ENCODE measurements at regions not wholly inside any gene's neighbourhood (a gene's known extent, or its start where the extent isn't known, plus 50 kb on each side); places are given as distances from the start of the nearest gene placed in this dataset.
"Not testable (repeated sequence)": the region's sequence is repeated elsewhere in the genome, so short reads cannot be mapped to it uniquely, and the experiment has no call there.

DNA sequence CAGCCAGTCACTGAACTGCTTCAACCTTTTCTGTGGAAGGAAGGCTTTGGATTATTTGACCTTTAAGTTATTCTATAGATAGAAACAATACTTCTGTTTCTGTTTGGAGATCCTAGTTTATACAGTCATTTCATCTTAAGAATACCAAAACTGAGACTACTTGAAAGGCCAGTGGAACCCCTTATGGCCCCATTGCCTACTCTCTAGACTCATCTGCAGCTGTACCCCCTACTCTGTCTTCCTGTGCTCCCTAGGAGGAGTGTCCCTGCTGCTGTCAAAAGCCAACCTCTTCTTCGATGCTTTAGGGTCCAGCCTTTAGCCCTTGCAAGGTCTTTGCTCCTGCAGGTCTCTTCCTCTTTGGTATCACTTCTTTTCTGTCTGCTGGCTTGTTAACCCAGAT lies 169.6 kb downstream of the EDEM1 start:
- no peak for DNase-seq (ENCODE audit: low spot score)

DNA sequence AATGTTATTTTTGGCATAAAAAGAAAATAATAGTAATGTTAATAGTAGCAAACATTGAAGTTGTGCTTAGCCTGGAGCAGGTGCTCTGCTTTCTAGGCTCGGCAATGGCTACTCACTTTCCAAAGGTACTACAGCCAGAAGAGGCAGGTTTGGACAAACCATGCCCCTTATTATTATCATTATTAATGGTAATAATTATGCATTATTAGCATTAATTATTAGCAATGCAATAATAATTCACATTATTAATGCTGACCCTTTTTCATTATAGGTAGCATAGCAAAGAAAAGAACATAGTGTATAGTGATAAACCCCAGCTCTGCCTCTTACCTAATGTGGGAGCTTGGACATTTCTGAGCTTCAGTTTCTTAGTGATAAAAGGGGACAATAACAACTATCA lies 171.4 kb downstream of the EDEM1 start:
- DNase-seq (ENCODE audit: low spot score), result no peak

DNA sequence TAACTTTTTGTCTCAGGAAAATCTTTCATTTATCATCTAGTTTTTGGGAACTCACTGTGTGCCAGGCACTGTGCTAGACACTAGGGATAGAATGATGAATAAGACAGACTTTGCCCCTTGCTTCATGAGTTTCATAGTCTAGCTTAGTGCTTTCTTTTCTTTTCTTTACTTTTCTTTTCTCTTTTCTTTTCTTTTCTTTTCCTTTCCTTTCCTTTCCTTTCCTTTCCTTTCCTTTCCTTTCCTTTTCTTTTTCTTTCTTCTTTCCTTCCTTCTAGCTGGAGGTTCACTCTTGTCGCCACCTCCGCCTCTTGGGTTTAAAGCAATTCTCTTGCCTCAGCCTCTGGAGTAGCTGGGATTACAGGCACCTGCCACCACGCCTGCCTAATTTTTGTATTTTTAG lies 172.9 kb downstream of the EDEM1 start:
- no peak for DNase-seq (ENCODE audit: low spot score)

DNA sequence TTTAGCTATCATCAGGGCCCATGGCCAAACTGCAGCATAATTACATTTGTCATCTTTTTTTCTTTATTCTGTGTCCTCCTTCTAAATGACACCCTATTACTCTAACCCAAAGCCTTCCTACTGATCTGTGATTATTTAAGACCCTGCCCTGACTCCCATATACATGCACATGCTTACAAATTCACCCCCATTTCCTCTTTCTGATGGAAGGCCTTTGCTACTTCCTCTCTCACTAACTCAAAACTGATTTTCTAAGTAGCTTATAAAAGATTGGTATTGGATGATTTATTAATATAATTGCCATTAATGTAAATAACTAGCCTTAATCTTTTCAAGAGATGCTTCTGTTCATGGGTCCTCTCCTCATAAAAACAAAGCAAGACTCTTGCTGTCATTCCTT lies 179.2 kb downstream of the EDEM1 start:
- no peak for DNase-seq (ENCODE audit: low spot score)

- not testable (repeated sequence) for DNase-seq (ENCODE audit: low spot score)
These were observed 184.0 kb downstream of the EDEM1 start for GRCh38 chr3:5371555-5371954.

GRCh38 chr3:5376761-5377160 lies 189.3 kb downstream of the EDEM1 start:
- DNase-seq (ENCODE audit: low spot score), result no peak

DNA sequence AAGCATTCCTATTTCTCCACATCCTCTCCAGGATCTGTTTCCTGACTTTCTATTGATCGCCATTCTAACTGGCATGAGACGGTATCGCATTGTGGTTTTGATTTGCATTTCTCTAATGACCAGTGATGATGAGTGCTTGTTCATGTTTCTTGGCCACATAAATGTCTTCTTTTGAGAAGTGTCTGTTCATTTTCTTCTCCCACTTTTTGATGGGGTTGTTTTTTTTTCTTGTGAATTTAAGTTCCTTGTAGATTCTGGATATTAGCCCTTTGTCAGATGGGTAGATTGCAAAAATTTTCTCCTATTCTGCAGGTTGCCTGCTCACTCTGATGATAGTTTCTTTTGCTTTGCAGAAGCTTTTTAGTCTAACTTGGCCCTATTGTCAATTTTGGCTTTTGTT lies 191.8 kb downstream of the EDEM1 start:
- DNase-seq (ENCODE audit: low spot score), result not testable (repeated sequence)

DNA sequence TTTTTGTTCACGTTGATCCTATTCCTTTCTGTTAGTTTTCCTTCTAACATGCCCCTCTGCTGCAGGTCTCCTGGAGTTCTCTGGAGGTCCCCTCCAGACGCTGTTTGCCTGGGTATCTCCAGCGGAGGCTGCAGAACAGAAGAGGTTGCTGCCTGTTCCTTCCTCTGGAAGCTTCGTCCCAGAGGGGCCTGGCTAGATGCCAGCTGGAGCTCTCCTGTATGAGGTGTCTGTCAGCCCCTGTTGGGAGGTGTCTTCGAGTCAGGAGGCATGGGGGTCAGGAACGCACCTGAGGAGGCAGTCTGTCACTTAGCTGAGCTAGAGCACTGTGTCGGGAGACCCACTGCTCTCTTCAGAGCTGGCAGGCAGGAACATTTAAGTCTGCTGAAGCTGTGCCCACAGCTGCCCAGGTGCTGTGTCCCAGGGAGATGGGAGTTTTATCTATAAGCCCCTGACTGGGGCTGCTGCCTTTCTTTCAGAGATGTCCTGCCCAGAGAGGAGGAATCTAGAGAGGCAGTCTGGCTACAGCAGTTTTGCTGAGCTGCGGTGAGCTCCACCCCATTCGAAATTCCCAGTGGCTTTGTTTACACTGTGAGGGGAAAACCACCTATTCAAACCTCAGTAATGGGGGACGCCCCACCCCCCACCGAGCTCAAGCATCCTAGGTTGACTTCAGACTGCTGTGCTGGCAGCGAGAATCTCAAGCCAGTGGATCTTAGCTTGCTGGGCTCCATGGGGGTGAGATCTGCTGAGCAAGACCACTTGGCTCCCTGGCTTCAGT lies 196.2 kb downstream of the EDEM1 start:
- DNase-seq (ENCODE audit: low spot score), result not testable (repeated sequence)

- DNase-seq (ENCODE audit: low spot score), result no peak
These were observed 197.2 kb downstream of the EDEM1 start for GRCh38 chr3:5384557-5385236.

GRCh38 chr3:5388091-5388490 lies 200.6 kb downstream of the EDEM1 start:
- no peak for DNase-seq (ENCODE audit: low spot score)

DNA sequence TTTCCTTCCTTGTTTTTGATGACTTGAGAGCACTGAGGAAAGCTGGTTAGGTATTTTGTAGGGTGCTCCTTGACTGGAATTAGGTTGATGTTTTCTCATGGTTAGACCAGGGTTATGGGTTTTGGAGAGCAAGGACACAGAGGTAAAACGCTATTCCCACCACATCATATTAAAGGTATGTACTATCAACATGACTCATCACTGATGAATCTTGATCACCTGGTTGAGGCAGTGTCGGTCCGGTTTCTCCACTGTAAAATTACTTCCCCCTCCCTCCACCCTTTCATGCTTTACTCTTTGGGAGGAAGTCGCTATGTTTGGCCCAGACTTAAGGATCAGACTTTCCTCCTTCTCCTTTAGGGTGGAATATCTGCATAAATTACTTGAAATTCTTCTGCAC lies 201.6 kb downstream of the EDEM1 start:
- no peak for DNase-seq (ENCODE audit: low spot score)

DNA sequence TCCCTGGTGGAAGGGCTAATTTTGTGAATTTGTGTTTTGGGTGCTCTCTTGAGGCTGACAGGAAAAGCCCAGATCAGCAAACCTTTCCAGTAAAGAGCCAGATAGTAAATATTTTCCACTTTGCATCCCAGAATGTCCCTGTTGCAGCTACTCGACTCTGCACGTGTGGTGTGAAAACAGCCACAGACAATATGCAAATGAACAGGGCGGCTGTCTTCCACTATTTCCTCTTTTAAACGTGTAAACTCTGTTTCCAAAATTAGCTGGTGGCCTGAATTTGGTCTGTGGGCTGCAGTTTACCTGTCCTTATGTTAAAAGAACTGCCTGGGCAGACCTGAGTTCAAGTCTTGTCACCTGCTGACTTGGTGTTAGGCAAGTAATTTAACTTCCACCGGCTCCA lies 202.7 kb downstream of the EDEM1 start:
- DNase-seq (ENCODE audit: low spot score), result no peak

DNA sequence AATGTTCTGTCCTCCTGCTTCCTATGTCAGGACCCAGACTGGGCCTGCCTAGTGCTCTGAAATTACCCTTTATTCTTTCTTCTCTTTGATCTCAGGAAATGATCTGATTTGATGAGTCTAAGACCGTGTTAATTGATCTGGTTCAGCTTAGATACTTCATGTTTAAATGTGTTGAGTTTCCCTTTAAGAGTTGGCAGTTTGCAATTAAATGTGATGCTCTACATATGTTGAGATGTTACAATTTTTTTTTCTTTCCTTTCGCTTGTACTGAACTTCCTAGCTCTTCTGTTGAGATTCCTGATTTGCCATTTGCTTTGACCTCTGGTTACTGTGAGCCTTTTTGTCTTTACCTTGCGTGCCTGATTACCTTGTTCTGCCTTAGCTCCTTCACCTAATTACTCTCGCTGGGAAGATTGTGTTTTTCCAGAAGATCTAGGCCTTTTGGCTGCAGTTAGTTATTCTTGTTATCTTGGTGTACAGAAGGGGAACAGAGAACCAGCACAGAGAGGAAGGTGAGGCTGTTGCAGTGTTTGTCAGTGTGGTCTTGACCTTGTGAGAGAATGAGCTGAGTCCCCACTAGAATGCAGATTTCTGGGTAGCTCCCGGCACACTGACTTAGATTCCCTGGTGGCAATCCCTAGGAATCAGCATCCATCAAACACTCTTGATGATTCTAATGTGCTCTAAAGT lies 203.6 kb downstream of the EDEM1 start:
- no peak for DNase-seq (ENCODE audit: low spot score)

DNA sequence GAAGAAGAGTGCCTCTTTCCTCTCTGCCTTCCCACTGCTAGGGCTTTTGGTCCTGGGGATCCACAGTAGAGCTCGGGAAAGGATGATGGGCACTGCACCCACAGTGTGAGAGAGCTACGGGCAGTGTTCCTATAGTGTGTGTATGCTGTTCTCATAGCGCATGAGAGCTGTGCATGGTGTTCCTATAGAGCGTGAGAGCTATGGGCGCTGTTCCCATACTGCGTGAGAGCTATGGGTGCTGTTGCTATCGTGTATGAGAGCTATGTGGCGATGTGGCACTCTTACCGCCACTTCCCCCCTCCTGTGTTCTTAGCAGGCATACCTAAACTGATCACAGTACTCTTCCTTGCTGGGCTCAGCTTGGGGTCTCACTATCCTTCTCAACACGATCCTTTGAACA lies 213.5 kb downstream of the EDEM1 start:
- DNase-seq (ENCODE audit: low spot score), result no peak

- DNase-seq (ENCODE audit: low spot score), result no peak
These were observed 217.2 kb downstream of the EDEM1 start for GRCh38 chr3:5404718-5405117.

DNA sequence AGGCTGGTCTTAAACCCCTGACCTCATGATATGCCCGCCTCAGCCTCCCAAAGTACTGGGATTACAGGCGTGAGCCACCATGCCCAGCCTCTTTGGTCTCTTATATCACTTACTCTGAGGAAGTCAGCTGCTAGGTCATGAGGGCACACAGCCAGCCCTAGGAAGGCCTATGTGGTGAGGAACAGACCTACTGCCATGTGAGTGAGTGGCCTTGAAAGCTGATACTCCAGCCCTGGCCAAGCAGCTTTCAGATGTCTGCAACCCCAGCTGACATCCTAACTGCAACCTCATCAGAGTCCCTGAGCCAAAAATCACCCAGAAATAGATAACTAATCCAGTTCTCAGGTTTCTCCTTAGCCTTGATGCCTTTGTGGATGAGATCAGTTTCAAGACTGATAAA lies 224.3 kb downstream of the EDEM1 start:
- no peak for DNase-seq (ENCODE audit: low spot score)

DNA sequence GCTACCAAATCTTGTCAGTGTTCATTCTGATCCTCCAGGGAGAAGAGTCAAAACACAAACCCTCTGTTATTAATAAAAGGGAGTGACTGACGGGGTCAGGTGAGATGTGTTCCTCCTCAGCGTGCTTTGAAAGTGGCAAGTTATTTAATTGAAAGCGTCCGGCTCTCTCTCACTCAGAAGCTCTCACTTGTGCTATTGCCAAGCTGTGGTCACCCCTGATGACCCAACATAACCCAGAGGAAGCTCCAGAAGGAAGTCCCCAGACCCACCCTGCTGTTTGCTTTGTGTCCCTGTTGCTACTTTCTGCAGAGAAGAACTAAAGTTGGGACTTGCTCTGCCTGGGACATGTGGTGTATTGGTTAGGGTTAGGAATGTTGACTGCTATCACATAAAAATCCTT lies 235.6 kb downstream of the EDEM1 start:
- no peak for DNase-seq (ENCODE audit: low spot score)

DNA sequence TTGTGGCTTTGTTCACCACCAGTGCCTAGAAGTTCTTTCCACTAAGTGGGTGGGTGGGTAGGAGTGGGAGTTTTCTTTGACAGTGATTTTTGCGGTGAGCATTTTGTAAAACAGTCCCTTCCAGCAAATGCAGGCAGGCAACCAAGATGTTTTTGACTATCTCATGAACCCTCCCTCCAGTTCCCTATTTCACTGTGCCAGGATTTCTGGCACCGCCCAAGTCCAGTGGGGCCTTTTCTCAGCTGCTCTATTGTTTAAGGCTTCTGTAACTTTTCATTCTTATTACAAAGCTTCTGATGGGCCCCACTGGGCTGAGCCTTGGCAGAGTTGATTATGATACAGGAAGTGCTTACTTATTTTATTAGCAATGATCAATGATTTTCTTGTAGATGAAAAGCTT lies 236.0 kb downstream of the EDEM1 start:
- DNase-seq (ENCODE audit: low spot score), result no peak

- DNase-seq (ENCODE audit: low spot score), result no peak
These were observed 237.9 kb downstream of the EDEM1 start for GRCh38 chr3:5425371-5425770.

DNA sequence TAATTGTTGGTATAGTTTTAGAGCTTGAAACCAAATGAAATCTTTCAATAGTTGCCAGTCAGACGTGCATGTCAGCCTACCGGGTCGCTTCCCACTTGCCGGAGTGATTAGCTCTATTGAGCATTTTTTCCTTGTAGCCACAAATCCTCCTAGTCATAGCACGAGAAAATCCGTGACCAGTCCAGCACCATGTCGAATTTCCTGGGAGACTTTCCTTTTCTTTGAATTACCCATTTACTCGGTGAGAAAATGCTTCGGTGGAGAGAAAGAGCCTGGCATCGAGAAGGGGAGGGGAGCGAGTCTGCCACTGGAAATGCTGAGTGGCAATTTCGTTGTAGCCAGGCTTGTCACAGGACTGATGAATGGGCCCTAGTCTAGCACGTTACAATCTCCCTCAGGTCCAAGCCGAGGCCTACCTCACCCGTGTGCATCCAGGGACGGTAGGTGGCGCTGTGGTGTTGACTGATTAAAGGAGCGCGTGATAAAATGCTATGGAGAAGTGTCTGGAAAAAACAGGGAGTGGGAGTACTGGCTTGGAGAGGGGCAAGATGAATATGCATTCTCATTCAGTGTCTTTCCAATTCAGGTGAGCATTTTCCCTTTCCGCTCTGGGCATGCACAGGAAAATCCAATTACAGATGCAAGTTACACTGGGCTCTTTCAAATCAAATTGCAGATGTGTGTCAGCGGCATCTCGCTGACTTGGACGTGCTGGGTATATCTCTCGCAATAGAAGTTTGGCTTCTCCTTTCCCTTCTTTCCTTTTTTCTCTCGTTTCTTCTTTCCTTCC lies 238.8 kb downstream of the EDEM1 start:
- DNase-seq (ENCODE audit: low spot score), result peak; percentile 90

GRCh38 chr3:5427021-5427420 lies 239.5 kb downstream of the EDEM1 start:
- DNase-seq (ENCODE audit: low spot score), result no peak

GRCh38 chr3:5427938-5428337 lies 240.4 kb downstream of the EDEM1 start:
- DNase-seq (ENCODE audit: low spot score), result no peak
